Nephron (organoid): ENCODE measurements at regions not wholly inside any gene's neighbourhood (a gene's known extent, or its start where the extent isn't known, plus 50 kb on each side); places are given as distances from the start of the nearest gene placed in this dataset.
A peak's percentile ranks its signal among the peaks of the same experiment; 100 is the strongest.

Source experiments
- H3K27ac Mint-ChIP-seq, 3 experiments: 2 replicates each; pipeline ENCODE4 v1.8.0; 2020; ENCODE audit warnings: mixed read lengths in 3 of 3, mild to moderate bottlenecking in 2 of 3, moderate library complexity in 1 of 3
- H3K27me3 Mint-ChIP-seq: 2 replicates; pipeline ENCODE4 v1.8.0; 2021; ENCODE audit warnings: low read depth, mild to moderate bottlenecking, moderate library complexity, mixed read lengths
- H3K36me3 Mint-ChIP-seq: 2 replicates; pipeline ENCODE4 v1.8.0; 2020; ENCODE audit warnings: low read depth, mixed read lengths
- H3K4me1 Mint-ChIP-seq: 2 replicates; pipeline ENCODE4 v1.8.0; 2020; ENCODE audit warnings: mixed read lengths
- H3K4me3 Mint-ChIP-seq, 3 experiments: 2 replicates each; pipeline ENCODE4 v1.8.0; 2020; ENCODE audit warnings: mild to moderate bottlenecking in 3 of 3, mixed read lengths in 3 of 3, moderate library complexity in 2 of 3
- H3K9me3 Mint-ChIP-seq: 2 replicates; pipeline ENCODE4 v1.8.0; 2020; ENCODE audit warnings: mixed read lengths
- TF ChIP-seq, protein P1 (sequence below), 3 experiments: fragments of 200-600 bp; sonication (generic); IDR thresholded peaks; one replicate each; pipeline ENCODE4 v1.5.0; 2021; ENCODE audit warnings: antibody characterized with exemption in 3 of 3; ENCODE audit not compliant: unreplicated experiment in 3 of 3

DNA sequence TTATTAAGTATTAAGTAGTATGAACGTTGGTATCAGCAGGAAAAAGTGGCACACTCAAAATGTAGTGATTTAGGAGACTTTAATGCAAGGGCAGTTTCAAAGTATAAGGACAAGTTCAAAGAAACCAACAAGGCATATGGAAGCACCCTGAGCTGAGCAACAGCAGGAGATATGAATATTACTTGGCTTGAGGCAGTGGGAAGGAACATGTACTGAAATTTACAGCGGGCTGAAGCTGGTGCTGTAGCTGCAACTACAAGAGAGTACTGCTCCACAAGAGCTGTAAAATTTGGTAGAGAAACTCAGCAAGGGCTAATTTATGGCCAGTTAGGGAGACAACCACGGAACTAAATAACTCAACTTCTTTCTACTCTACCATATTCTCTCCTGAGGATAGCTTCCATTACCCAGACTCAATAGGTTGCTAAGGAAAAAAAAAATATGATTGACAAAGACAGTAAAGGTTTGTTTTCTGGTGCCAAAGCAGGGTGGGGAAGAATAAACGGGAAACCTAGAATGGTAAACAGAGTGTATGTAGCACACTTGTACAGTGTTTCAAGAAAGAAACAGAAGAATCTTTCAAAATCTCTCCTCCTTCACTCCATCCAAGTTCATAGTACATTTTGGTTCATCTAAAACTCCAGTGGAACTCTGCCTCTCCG lies 487.8 kb upstream of the MGAT4C start:
- no peaks in the 10 kb centered on the region for H3K36me3 Mint-ChIP-seq
- TF ChIP-seq, protein P1, sequence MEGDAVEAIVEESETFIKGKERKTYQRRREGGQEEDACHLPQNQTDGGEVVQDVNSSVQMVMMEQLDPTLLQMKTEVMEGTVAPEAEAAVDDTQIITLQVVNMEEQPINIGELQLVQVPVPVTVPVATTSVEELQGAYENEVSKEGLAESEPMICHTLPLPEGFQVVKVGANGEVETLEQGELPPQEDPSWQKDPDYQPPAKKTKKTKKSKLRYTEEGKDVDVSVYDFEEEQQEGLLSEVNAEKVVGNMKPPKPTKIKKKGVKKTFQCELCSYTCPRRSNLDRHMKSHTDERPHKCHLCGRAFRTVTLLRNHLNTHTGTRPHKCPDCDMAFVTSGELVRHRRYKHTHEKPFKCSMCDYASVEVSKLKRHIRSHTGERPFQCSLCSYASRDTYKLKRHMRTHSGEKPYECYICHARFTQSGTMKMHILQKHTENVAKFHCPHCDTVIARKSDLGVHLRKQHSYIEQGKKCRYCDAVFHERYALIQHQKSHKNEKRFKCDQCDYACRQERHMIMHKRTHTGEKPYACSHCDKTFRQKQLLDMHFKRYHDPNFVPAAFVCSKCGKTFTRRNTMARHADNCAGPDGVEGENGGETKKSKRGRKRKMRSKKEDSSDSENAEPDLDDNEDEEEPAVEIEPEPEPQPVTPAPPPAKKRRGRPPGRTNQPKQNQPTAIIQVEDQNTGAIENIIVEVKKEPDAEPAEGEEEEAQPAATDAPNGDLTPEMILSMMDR (IDR thresholded peaks at IDR 0.05; ENCODE audit: unreplicated experiment in 3 of 3): no peak
- no peaks in the 10 kb centered on the region for H3K27me3 Mint-ChIP-seq
- peak overlapping the region in 2 of 3 experiments; percentile 31 to 42 for H3K27ac Mint-ChIP-seq
- no peak overlapping the region for H3K4me3 Mint-ChIP-seq
- peaks cover 37% of the 10 kb centered on the region for H3K4me1 Mint-ChIP-seq
- H3K9me3 Mint-ChIP-seq: no peaks in the 10 kb centered on the region

DNA sequence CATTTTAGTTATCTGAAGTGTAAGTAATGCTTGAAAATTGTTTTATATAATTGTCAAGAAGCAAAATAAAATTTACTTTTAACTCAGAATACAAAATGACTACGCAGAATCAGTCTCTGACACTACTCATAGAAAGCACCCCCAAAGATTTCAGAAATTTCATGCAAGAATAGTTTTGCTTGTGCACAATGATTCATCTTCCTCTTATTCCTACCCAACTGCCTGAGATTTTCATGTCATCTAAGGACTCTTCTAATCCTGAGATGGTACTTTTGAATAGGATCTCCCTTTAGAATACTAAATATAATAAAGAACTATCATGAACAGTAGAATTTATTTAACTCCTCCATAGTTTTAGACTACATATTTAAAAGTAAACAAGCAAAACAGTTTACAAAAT lies 485.3 kb upstream of the MGAT4C start:
- no peak overlapping the region for H3K4me3 Mint-ChIP-seq
- H3K27ac Mint-ChIP-seq: no peak overlapping the region
- TF ChIP-seq, protein P1 (IDR thresholded peaks at IDR 0.05; ENCODE audit: unreplicated experiment in 3 of 3): no peak
- H3K9me3 Mint-ChIP-seq: no peaks in the 10 kb centered on the region
- peaks cover 32% of the 10 kb centered on the region for H3K4me1 Mint-ChIP-seq
- no peaks in the 10 kb centered on the region for H3K36me3 Mint-ChIP-seq
- no peaks in the 10 kb centered on the region for H3K27me3 Mint-ChIP-seq

DNA sequence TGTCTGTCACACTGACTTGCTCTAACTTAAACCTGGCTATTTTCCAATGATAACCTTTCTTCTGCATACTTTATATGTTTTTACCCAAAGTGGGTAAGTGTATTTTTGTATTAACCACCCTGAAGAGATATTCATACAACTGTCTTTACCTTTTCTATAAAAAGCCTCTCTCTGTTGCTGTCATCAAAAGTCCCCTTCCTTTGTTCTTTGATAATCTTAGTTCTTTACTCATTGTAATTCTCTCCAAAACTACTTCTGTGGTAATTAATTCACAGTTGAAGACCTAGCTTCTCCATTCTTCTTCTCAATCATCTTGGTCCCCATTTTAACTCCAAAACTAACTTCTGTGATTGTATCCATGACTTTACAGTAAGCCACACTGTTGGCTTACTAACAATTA lies 479.7 kb upstream of the MGAT4C start:
- Mint-ChIP-seq H3K36me3 (no peaks in the 10 kb centered on the region), H3K27me3 (no peaks in the 10 kb centered on the region)
- TF ChIP-seq, protein P1 (IDR thresholded peaks at IDR 0.05; ENCODE audit: unreplicated experiment in 3 of 3): no peak

DNA sequence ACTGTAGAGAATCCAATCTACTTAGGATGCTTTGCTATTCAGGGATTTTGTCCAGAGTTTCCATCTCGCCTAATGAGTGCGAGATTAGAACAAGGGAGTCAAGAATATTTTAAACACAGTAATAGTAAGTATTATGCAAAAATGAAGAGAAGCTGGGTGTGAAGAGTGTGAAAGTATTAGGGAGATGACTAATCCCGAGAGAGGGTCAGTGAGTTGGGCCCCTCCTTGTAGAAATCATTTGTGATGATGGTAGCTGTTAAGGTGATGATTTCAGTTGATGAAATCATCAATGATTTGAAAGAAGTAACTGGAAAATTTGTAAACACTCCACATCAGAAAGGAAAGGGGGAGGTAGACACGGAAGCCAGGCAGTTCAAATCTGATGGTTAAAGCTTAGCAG lies 478.9 kb upstream of the MGAT4C start:
- Mint-ChIP-seq H3K36me3 (no peaks in the 10 kb centered on the region), H3K27ac (no peak overlapping the region), H3K4me3 (no peak overlapping the region), H3K27me3 (no peaks in the 10 kb centered on the region), H3K9me3 (no peaks in the 10 kb centered on the region), H3K4me1 (peaks cover 4% of the 10 kb centered on the region)
- TF ChIP-seq, protein P1 (IDR thresholded peaks at IDR 0.05; ENCODE audit: unreplicated experiment in 3 of 3): no peak

More for the DNA sequence above, 479.7 kb upstream of the MGAT4C start:
- H3K9me3 Mint-ChIP-seq: no peaks in the 10 kb centered on the region
- no peak overlapping the region for H3K4me3 Mint-ChIP-seq
- no peak overlapping the region for H3K27ac Mint-ChIP-seq
- no peaks in the 10 kb centered on the region for H3K4me1 Mint-ChIP-seq

DNA sequence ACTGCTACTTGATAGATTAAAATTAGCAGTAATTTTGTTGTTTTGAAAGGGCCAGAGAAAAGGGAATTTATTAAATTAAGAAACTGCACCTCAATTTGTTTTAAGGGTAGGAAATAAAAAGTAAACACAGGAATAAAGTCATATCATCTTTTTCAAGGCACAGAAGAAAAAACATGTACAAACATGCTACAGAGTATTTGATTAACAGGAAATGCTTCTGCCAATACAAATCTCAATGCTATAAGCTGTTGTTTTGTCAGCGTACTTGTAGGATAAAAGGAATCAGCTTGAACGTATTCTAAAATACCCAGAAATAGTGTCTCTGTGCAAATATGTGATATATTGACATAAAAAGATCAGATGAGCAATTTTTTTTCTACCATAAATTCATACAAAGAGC lies 474.0 kb upstream of the MGAT4C start:
- Mint-ChIP-seq H3K27me3 (no peaks in the 10 kb centered on the region), H3K4me1 (peaks cover 29% of the 10 kb centered on the region), H3K9me3 (no peaks in the 10 kb centered on the region), H3K4me3 (no peak overlapping the region), H3K27ac (peak overlapping the region in 1 of 3 experiments; percentile 27), H3K36me3 (no peaks in the 10 kb centered on the region)
- TF ChIP-seq, protein P1 (IDR thresholded peaks at IDR 0.05; ENCODE audit: unreplicated experiment in 3 of 3): no peak

DNA sequence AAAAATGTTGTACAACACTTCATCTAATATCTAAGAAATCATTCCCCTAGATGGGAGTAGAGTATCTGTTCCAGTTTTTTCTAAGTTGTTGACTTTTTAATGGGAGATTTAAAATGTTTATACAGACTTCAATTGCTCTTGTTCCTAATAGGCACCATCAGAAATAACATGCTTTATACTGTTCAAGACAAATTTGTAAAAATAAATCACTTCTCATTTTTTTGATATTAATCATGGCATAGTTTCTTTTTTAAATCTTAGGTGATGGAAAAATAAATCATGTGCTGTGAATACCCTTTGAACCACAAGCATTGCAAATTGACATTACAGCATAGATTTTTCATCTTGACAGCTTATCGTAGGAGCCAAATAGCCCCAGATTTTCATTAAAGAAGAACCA lies 473.5 kb upstream of the MGAT4C start:
- no peaks in the 10 kb centered on the region for H3K27me3 Mint-ChIP-seq
- TF ChIP-seq, protein P1 (IDR thresholded peaks at IDR 0.05; ENCODE audit: unreplicated experiment in 3 of 3): no peak
- H3K27ac Mint-ChIP-seq: peak overlapping the region in 1 of 3 experiments; percentile 27
- H3K36me3 Mint-ChIP-seq: no peaks in the 10 kb centered on the region
- no peak overlapping the region for H3K4me3 Mint-ChIP-seq
- H3K9me3 Mint-ChIP-seq: no peaks in the 10 kb centered on the region
- H3K4me1 Mint-ChIP-seq: peaks cover 29% of the 10 kb centered on the region
